IgD-negative memory B cell (primary cell): ENCODE measurements at regions not wholly inside any gene's neighbourhood (a gene's known extent, or its start where the extent isn't known, plus 50 kb on each side); places are given as distances from the start of the nearest gene placed in this dataset.

Experiments
- H3K27ac Mint-ChIP-seq, 3 donors: one replicate each; pipeline ENCODE4 v1.8.0; 2020 to 2022; ENCODE audit warnings: mild to moderate bottlenecking in 3 of 3, mixed read lengths in 3 of 3, moderate library complexity in 1 of 3
- H3K27me3 Mint-ChIP-seq: one replicate; pipeline ENCODE4 v1.8.0; 2021; ENCODE audit warnings: mixed read lengths
- H3K36me3 Mint-ChIP-seq: one replicate; pipeline ENCODE4 v1.8.0; 2020; ENCODE audit warnings: mild to moderate bottlenecking, mixed read lengths
- H3K4me1 Mint-ChIP-seq, 3 donors: one replicate each; pipeline ENCODE4 v1.8.0; 2020 to 2022; ENCODE audit warnings: mixed read lengths in 3 of 3, mild to moderate bottlenecking in 1 of 3
- H3K4me3 Mint-ChIP-seq, 4 donors: one replicate each; pipeline ENCODE4 v1.8.0; 2020 to 2022; ENCODE audit warnings: mild to moderate bottlenecking in 4 of 4, mixed read lengths in 4 of 4, moderate library complexity in 3 of 4
- H3K9me3 Mint-ChIP-seq, 3 donors: one replicate each; pipeline ENCODE4 v1.8.0; 2020 to 2021; ENCODE audit warnings: mixed read lengths in 3 of 3, mild to moderate bottlenecking in 1 of 3

GRCh38 chr1:232486454-232487207 lies 143.3 kb downstream of the SIPA1L2 start:
- Mint-ChIP-seq H3K36me3 (no peaks in the 10 kb centered on the region), H3K4me1 (no peaks in the 10 kb centered on the region), H3K27me3 (no peaks in the 10 kb centered on the region), H3K4me3 (no peak overlapping the region), H3K9me3 (no peaks in the 10 kb centered on the region), H3K27ac (no peak overlapping the region)

GRCh38 chr1:232486006-232486405 lies 143.9 kb downstream of the SIPA1L2 start:
- no peaks in the 10 kb centered on the region for H3K36me3 Mint-ChIP-seq
- H3K4me3 Mint-ChIP-seq, result no peak overlapping the region
- H3K9me3 Mint-ChIP-seq, result no peaks in the 10 kb centered on the region
- no peaks in the 10 kb centered on the region for H3K27me3 Mint-ChIP-seq
- H3K27ac Mint-ChIP-seq, result no peak overlapping the region
- no peaks in the 10 kb centered on the region for H3K4me1 Mint-ChIP-seq

GRCh38 chr1:232484856-232485255 lies 145.1 kb downstream of the SIPA1L2 start:
- Mint-ChIP-seq H3K27ac (no peak overlapping the region), H3K9me3 (peaks cover 0 to under 1% (median 0%) of the 10 kb centered on the region in 3 donors), H3K36me3 (no peaks in the 10 kb centered on the region), H3K27me3 (peaks cover under 1% of the 10 kb centered on the region), H3K4me3 (no peak overlapping the region), H3K4me1 (no peaks in the 10 kb centered on the region)

GRCh38 chr1:232483826-232484225 lies 146.1 kb downstream of the SIPA1L2 start:
- H3K27me3 Mint-ChIP-seq, result peaks cover 2% of the 10 kb centered on the region
- no peak overlapping the region for H3K4me3 Mint-ChIP-seq
- H3K27ac Mint-ChIP-seq, result no peak overlapping the region
- no peaks in the 10 kb centered on the region for H3K36me3 Mint-ChIP-seq
- peaks cover 0 to 2% (median 0%) of the 10 kb centered on the region in 3 donors for H3K9me3 Mint-ChIP-seq
- no peaks in the 10 kb centered on the region for H3K4me1 Mint-ChIP-seq

GRCh38 chr1:232481091-232481490 lies 148.8 kb downstream of the SIPA1L2 start:
- peaks cover 0 to 2% (median 0%) of the 10 kb centered on the region in 3 donors for H3K9me3 Mint-ChIP-seq
- peaks cover 2% of the 10 kb centered on the region for H3K27me3 Mint-ChIP-seq
- H3K4me1 Mint-ChIP-seq, result no peaks in the 10 kb centered on the region
- no peak overlapping the region for H3K4me3 Mint-ChIP-seq
- no peaks in the 10 kb centered on the region for H3K36me3 Mint-ChIP-seq
- no peak overlapping the region for H3K27ac Mint-ChIP-seq

- Mint-ChIP-seq H3K4me3 (no peak overlapping the region), H3K4me1 (no peaks in the 10 kb centered on the region), H3K36me3 (peaks cover 1% of the 10 kb centered on the region), H3K27me3 (peaks cover 2% of the 10 kb centered on the region), H3K9me3 (peaks cover 0 to 2% (median 0%) of the 10 kb centered on the region in 3 donors), H3K27ac (no peak overlapping the region)
These were observed 152.2 kb downstream of the SIPA1L2 start for GRCh38 chr1:232477728-232478127.

- Mint-ChIP-seq H3K27ac (no peak overlapping the region), H3K27me3 (peaks cover 2% of the 10 kb centered on the region), H3K4me1 (no peaks in the 10 kb centered on the region), H3K9me3 (peaks cover 0 to 2% (median 0%) of the 10 kb centered on the region in 3 donors), H3K36me3 (peaks cover 1% of the 10 kb centered on the region), H3K4me3 (no peak overlapping the region)
These were observed 153.4 kb downstream of the SIPA1L2 start for GRCh38 chr1:232476538-232476950.

- peaks cover 0 to 3% (median 0%) of the 10 kb centered on the region in 3 donors for H3K9me3 Mint-ChIP-seq
- H3K27ac Mint-ChIP-seq, result no peak overlapping the region
- H3K36me3 Mint-ChIP-seq, result peaks cover 1% of the 10 kb centered on the region
- peaks cover 0 to 3% (median 3%) of the 10 kb centered on the region in 3 donors for H3K4me1 Mint-ChIP-seq
- H3K27me3 Mint-ChIP-seq, result peaks cover under 1% of the 10 kb centered on the region
- H3K4me3 Mint-ChIP-seq, result no peak overlapping the region
These were observed 155.1 kb downstream of the SIPA1L2 start for GRCh38 chr1:232474826-232475225.

- H3K4me1 Mint-ChIP-seq, result peaks cover 0 to 3% (median 3%) of the 10 kb centered on the region in 3 donors
- no peak overlapping the region for H3K27ac Mint-ChIP-seq
- H3K9me3 Mint-ChIP-seq, result peaks cover 0 to 3% (median 0%) of the 10 kb centered on the region in 3 donors
- no peaks in the 10 kb centered on the region for H3K27me3 Mint-ChIP-seq
- H3K4me3 Mint-ChIP-seq, result no peak overlapping the region
- peaks cover 1% of the 10 kb centered on the region for H3K36me3 Mint-ChIP-seq
These were observed 156.0 kb downstream of the SIPA1L2 start for GRCh38 chr1:232473900-232474299.

GRCh38 chr1:232473324-232473723 lies 156.6 kb downstream of the SIPA1L2 start:
- peaks cover 1% of the 10 kb centered on the region for H3K36me3 Mint-ChIP-seq
- no peak overlapping the region for H3K4me3 Mint-ChIP-seq
- peaks cover 0 to 3% (median 0%) of the 10 kb centered on the region in 3 donors for H3K9me3 Mint-ChIP-seq
- no peak overlapping the region for H3K27ac Mint-ChIP-seq
- H3K4me1 Mint-ChIP-seq, result peaks cover 0 to 3% (median 3%) of the 10 kb centered on the region in 3 donors
- H3K27me3 Mint-ChIP-seq, result no peaks in the 10 kb centered on the region

- Mint-ChIP-seq H3K4me3 (no peak overlapping the region), H3K27me3 (no peaks in the 10 kb centered on the region), H3K9me3 (peaks cover 0 to 3% (median 2%) of the 10 kb centered on the region in 3 donors), H3K27ac (no peak overlapping the region), H3K36me3 (peaks cover 1% of the 10 kb centered on the region), H3K4me1 (peaks cover 0 to 3% (median 3%) of the 10 kb centered on the region in 3 donors)
These were observed 157.4 kb downstream of the SIPA1L2 start for GRCh38 chr1:232472485-232473041.

GRCh38 chr1:232471250-232471649 lies 158.7 kb downstream of the SIPA1L2 start:
- Mint-ChIP-seq H3K27ac (no peak overlapping the region), H3K4me1 (peaks cover 0 to 3% (median 3%) of the 10 kb centered on the region in 3 donors), H3K36me3 (peaks cover 1% of the 10 kb centered on the region), H3K9me3 (peaks cover 0 to 3% (median 2%) of the 10 kb centered on the region in 3 donors), H3K4me3 (no peak overlapping the region), H3K27me3 (no peaks in the 10 kb centered on the region)

- Mint-ChIP-seq H3K9me3 (peaks cover 0 to 3% (median 2%) of the 10 kb centered on the region in 3 donors), H3K27me3 (no peaks in the 10 kb centered on the region), H3K4me1 (peaks cover 0 to 3% (median 3%) of the 10 kb centered on the region in 3 donors), H3K4me3 (no peak overlapping the region), H3K36me3 (peaks cover 1% of the 10 kb centered on the region), H3K27ac (no peak overlapping the region)
These were observed 159.2 kb downstream of the SIPA1L2 start for GRCh38 chr1:232470711-232471110.

- Mint-ChIP-seq H3K4me3 (no peak overlapping the region), H3K9me3 (peaks cover 0 to 3% (median 2%) of the 10 kb centered on the region in 3 donors), H3K27ac (no peak overlapping the region), H3K4me1 (peaks cover 0 to 3% (median 3%) of the 10 kb centered on the region in 3 donors), H3K36me3 (peaks cover under 1% of the 10 kb centered on the region), H3K27me3 (no peaks in the 10 kb centered on the region)
These were observed 161.7 kb downstream of the SIPA1L2 start for GRCh38 chr1:232468249-232468648.

GRCh38 chr1:232467073-232467760 lies 162.7 kb downstream of the SIPA1L2 start:
- no peak overlapping the region for H3K27ac Mint-ChIP-seq
- H3K4me1 Mint-ChIP-seq, result peaks cover 0 to 3% (median 3%) of the 10 kb centered on the region in 3 donors
- peaks cover 3% of the 10 kb centered on the region for H3K36me3 Mint-ChIP-seq
- no peaks in the 10 kb centered on the region for H3K27me3 Mint-ChIP-seq
- H3K9me3 Mint-ChIP-seq, result peaks cover 0 to 4% (median 3%) of the 10 kb centered on the region in 3 donors
- no peak overlapping the region for H3K4me3 Mint-ChIP-seq
